T-helper 2 cell treated with Interferon-gamma antibody and Interleukin-4, amounts not matched to agents 5 μg/mL and 100 μg/mL, for 36 hours (primary cell): ENCODE measurements at regions not wholly inside any gene's neighbourhood (a gene's known extent, or its start where the extent isn't known, plus 50 kb on each side); places are given as distances from the start of the nearest gene placed in this dataset.

Experiments used
- DNase-seq: peaks from one replicate; pipeline ENCODE4 v3.0.0; 2021; ENCODE audit warnings: low spot score
- H3K27ac Mint-ChIP-seq: one replicate; pipeline ENCODE4 v1.8.0; 2021; ENCODE audit warnings: mild to moderate bottlenecking, mixed read lengths
- H3K27me3 Mint-ChIP-seq: one replicate; pipeline ENCODE4 v1.8.0; 2021; ENCODE audit warnings: low read depth, mixed read lengths
- H3K36me3 Mint-ChIP-seq: one replicate; pipeline ENCODE4 v1.8.0; 2021; ENCODE audit warnings: low read depth, mixed read lengths
- H3K4me1 Mint-ChIP-seq: one replicate; pipeline ENCODE4 v1.8.0; 2021; ENCODE audit warnings: low read depth, mixed read lengths
- H3K4me3 Mint-ChIP-seq: one replicate; pipeline ENCODE4 v1.8.0; 2022; ENCODE audit warnings: mild to moderate bottlenecking, moderate library complexity, mixed read lengths
- H3K9me3 Mint-ChIP-seq: one replicate; pipeline ENCODE4 v1.8.0; 2021; ENCODE audit warnings: mixed read lengths

DNA sequence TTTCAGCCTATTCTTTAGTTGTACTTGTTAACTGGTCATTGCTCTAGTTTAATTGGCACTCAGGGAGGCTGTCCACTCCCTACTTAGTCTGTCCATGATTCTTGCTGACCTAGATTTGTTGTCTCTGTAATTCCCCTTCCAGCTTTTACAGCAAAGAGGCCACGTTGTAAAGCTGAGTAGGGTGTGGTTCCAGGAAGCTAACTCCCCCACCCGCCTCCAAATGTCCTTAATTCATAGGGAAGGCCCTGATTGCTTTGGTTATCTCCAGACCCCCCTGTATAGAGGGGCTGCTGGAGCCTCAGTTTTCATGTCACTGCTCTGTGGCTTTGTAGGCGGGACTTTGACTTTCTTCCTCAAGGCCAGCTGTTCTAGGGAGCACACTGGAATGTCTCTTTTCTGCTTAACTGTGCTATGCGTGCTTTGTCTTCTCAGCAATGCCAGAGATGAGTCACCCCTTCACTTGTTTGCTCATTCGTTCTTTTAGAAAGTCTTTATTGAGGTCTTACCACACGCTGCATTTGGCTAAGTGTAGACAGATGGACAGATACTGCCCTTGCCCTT lies 175.1 kb upstream of the JAG1 start:
- Mint-ChIP-seq H3K4me3 (no peak overlapping the region), H3K27me3 (no peaks in the 10 kb centered on the region), H3K4me1 (no peaks in the 10 kb centered on the region), H3K9me3 (no peaks in the 10 kb centered on the region), H3K27ac (no peak overlapping the region), H3K36me3 (no peaks in the 10 kb centered on the region)
- DNase-seq, result no peak

GRCh38 chr20:10853176-10853575 lies 179.4 kb upstream of the JAG1 start:
- no peaks in the 10 kb centered on the region for H3K36me3 Mint-ChIP-seq

GRCh38 chr20:10853731-10854130 lies 179.9 kb upstream of the JAG1 start:
- H3K4me3 Mint-ChIP-seq, result no peak overlapping the region
- H3K27ac Mint-ChIP-seq, result no peak overlapping the region
- DNase-seq, result no peak
- no peaks in the 10 kb centered on the region for H3K9me3 Mint-ChIP-seq
- H3K27me3 Mint-ChIP-seq, result no peaks in the 10 kb centered on the region
- H3K4me1 Mint-ChIP-seq, result no peaks in the 10 kb centered on the region
- H3K36me3 Mint-ChIP-seq, result no peaks in the 10 kb centered on the region

More at GRCh38 chr20:10853176-10853575, 179.4 kb upstream of the JAG1 start:
- no peak overlapping the region for H3K4me3 Mint-ChIP-seq
- no peaks in the 10 kb centered on the region for H3K4me1 Mint-ChIP-seq
- no peak for DNase-seq
- H3K9me3 Mint-ChIP-seq, result no peaks in the 10 kb centered on the region
- no peak overlapping the region for H3K27ac Mint-ChIP-seq
- no peaks in the 10 kb centered on the region for H3K27me3 Mint-ChIP-seq

- H3K36me3 Mint-ChIP-seq, result no peaks in the 10 kb centered on the region
- H3K27me3 Mint-ChIP-seq, result no peaks in the 10 kb centered on the region
- no peaks in the 10 kb centered on the region for H3K4me1 Mint-ChIP-seq
- no peak overlapping the region for H3K27ac Mint-ChIP-seq
- no peaks in the 10 kb centered on the region for H3K9me3 Mint-ChIP-seq
- H3K4me3 Mint-ChIP-seq, result no peak overlapping the region
- DNase-seq, result no peak
Measured at GRCh38 chr20:10854976-10855375, 181.2 kb upstream of the JAG1 start.

GRCh38 chr20:10855778-10856177 lies 182.0 kb upstream of the JAG1 start:
- H3K27ac Mint-ChIP-seq, result no peak overlapping the region
- no peaks in the 10 kb centered on the region for H3K4me1 Mint-ChIP-seq
- no peaks in the 10 kb centered on the region for H3K9me3 Mint-ChIP-seq
- no peaks in the 10 kb centered on the region for H3K36me3 Mint-ChIP-seq
- no peak for DNase-seq
- H3K4me3 Mint-ChIP-seq, result no peak overlapping the region
- no peaks in the 10 kb centered on the region for H3K27me3 Mint-ChIP-seq

GRCh38 chr20:10856237-10857015 lies 182.6 kb upstream of the JAG1 start:
- Mint-ChIP-seq H3K4me1 (no peaks in the 10 kb centered on the region), H3K27me3 (no peaks in the 10 kb centered on the region), H3K27ac (no peak overlapping the region), H3K9me3 (no peaks in the 10 kb centered on the region), H3K4me3 (no peak overlapping the region), H3K36me3 (no peaks in the 10 kb centered on the region)
- DNase-seq, result no peak

DNA sequence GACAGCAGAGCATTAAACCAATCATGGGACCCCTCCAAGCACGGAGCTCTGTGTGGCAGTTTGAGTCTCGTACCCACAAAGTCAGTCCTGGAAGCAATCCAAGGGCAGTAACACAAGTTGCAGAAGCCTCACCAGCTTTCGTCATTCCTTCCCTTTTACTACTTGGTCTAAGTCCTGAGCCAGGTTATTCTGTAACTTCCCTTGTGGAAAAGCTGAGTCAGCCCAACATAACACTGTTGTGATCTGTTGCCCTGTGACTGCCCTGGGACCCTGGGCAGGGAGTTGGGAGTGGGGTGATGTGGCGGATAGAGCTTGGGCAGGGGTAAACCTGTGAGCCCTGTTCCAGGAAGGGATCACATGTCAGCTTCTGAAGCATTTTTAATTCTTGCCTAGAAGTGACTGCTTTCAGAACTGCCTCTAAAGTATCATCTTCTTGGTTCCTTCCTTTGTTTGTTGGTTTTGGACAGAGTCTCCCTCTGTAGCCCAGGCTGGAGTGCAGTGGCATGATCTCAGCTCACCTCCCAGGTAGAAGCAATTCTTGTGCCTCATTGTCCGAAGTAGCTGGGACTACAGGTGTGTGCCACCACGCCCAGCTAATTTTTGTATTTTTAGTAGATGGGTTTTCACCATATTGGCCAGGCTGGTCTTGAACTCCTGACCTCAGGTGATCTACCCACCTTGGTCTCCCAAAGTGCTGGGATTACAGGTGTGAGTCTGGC lies 183.7 kb upstream of the JAG1 start:
- Mint-ChIP-seq H3K27ac (no peak overlapping the region), H3K4me3 (no peak overlapping the region), H3K36me3 (no peaks in the 10 kb centered on the region), H3K4me1 (no peaks in the 10 kb centered on the region), H3K27me3 (no peaks in the 10 kb centered on the region), H3K9me3 (no peaks in the 10 kb centered on the region)
- no peak for DNase-seq

DNA sequence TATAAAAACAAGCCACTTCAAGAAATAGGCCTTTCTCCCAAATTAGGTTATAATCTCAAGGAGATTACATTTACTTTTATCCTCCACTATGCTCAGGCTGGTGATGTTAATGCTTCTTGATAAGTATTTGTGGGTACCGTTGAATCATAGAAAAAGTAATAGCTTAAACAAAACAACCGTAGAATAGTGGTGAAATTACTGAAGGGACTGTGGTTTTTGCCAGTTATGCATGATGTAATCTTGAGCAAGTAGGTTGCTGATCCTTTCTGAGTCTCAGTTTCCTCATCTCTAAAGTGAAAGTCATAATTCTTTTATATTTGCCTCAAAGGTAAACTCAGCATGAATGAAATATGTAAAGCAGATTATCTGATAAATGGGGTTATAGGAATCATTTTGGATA lies 187.3 kb upstream of the JAG1 start:
- no peak overlapping the region for H3K27ac Mint-ChIP-seq
- H3K36me3 Mint-ChIP-seq, result no peaks in the 10 kb centered on the region
- no peak for DNase-seq
- H3K9me3 Mint-ChIP-seq, result no peaks in the 10 kb centered on the region
- H3K4me3 Mint-ChIP-seq, result no peak overlapping the region
- H3K27me3 Mint-ChIP-seq, result no peaks in the 10 kb centered on the region
- H3K4me1 Mint-ChIP-seq, result no peaks in the 10 kb centered on the region

- Mint-ChIP-seq H3K9me3 (no peaks in the 10 kb centered on the region), H3K27ac (no peak overlapping the region), H3K36me3 (no peaks in the 10 kb centered on the region), H3K4me1 (no peaks in the 10 kb centered on the region), H3K27me3 (no peaks in the 10 kb centered on the region), H3K4me3 (no peak overlapping the region)
- DNase-seq, result no peak
Measured at GRCh38 chr20:10861619-10862018, 187.8 kb upstream of the JAG1 start.

GRCh38 chr20:10863337-10864060 lies 189.7 kb upstream of the JAG1 start:
- Mint-ChIP-seq H3K36me3 (no peaks in the 10 kb centered on the region), H3K27ac (no peak overlapping the region), H3K4me1 (no peaks in the 10 kb centered on the region), H3K4me3 (no peak overlapping the region), H3K27me3 (no peaks in the 10 kb centered on the region), H3K9me3 (no peaks in the 10 kb centered on the region)
- DNase-seq, result no peak

DNA sequence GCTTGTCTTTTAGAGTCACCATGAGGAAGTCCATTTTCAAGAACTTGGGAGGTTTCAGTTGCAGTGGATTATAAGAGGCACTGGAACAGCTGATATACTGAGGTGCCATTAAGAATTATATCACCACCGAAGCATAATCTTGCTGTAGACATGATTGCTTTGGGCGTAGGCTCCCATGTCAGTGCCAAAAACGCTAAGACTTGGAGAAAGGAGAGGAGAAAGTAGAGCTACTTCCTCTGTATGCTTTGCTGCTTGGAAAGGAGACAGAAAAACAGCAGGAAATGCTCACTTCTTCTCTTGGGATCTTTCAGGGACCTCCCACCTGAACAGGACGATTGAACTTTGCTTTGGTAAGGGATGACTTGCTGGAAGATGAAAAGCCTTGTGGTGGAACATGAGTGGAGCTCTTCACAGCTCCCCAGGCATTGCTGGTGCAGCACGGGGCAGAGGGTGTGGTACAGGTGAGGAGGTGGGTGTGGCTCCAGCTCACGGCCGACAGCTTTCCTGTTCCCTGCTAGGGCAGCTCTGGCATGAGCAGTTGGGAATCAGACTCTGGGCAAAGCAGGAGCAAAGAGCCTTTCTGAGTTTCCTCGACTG lies 190.4 kb upstream of the JAG1 start:
- H3K9me3 Mint-ChIP-seq, result no peaks in the 10 kb centered on the region
- DNase-seq, result no peak
- H3K4me1 Mint-ChIP-seq, result no peaks in the 10 kb centered on the region
- H3K27me3 Mint-ChIP-seq, result no peaks in the 10 kb centered on the region
- no peaks in the 10 kb centered on the region for H3K36me3 Mint-ChIP-seq
- H3K4me3 Mint-ChIP-seq, result no peak overlapping the region
- no peak overlapping the region for H3K27ac Mint-ChIP-seq

- no peaks in the 10 kb centered on the region for H3K9me3 Mint-ChIP-seq
- no peak overlapping the region for H3K27ac Mint-ChIP-seq
- H3K36me3 Mint-ChIP-seq, result no peaks in the 10 kb centered on the region
- H3K4me1 Mint-ChIP-seq, result no peaks in the 10 kb centered on the region
- no peak for DNase-seq
- no peaks in the 10 kb centered on the region for H3K27me3 Mint-ChIP-seq
- H3K4me3 Mint-ChIP-seq, result no peak overlapping the region
Measured at GRCh38 chr20:10868299-10868698, 194.5 kb upstream of the JAG1 start.

DNA sequence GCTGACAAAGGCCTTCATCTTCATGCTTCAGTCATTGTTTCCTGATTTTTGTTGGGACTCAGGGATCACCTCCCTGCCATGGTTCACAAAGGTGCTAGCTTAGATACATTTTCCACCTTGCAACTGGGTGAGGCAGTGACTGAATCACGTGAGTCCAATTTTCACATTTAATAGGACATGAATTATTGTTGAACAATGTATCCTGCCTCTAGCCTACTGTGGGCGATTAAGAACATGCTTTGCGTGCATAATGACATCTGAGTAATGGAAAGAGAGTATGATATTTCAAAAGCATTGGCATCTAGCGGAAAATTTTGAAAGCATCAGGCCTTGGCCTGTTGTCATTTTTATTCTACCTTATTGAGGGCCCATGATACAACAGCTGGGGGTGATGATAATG lies 199.2 kb upstream of the JAG1 start:
- H3K36me3 Mint-ChIP-seq, result no peaks in the 10 kb centered on the region
- DNase-seq, result no peak
- H3K4me3 Mint-ChIP-seq, result no peak overlapping the region
- peaks cover 11% of the 10 kb centered on the region for H3K9me3 Mint-ChIP-seq
- H3K27ac Mint-ChIP-seq, result no peak overlapping the region
- H3K4me1 Mint-ChIP-seq, result no peaks in the 10 kb centered on the region
- H3K27me3 Mint-ChIP-seq, result no peaks in the 10 kb centered on the region

GRCh38 chr20:10875653-10876052 lies 201.9 kb upstream of the JAG1 start:
- no peak for DNase-seq
- no peak overlapping the region for H3K27ac Mint-ChIP-seq
- no peaks in the 10 kb centered on the region for H3K4me1 Mint-ChIP-seq
- H3K27me3 Mint-ChIP-seq, result no peaks in the 10 kb centered on the region
- peaks cover 14% of the 10 kb centered on the region for H3K9me3 Mint-ChIP-seq
- no peaks in the 10 kb centered on the region for H3K36me3 Mint-ChIP-seq
- H3K4me3 Mint-ChIP-seq, result no peak overlapping the region
